22Rv1 (cell line): ENCODE measurements at regions not wholly inside any gene's neighbourhood (a gene's known extent, or its start where the extent isn't known, plus 50 kb on each side); places are given as distances from the start of the nearest gene placed in this dataset.

Experiments
- H3K27ac ChIP-seq: fragments of 450-650 bp; 2 replicates; pipeline ENCODE4 v1.5.1; 2017
- ZFX ChIP-seq: fragments of 450-650 bp; IDR thresholded peaks from 2 replicates; pipeline ENCODE4 v1.6.1; 2017; ENCODE audit warnings: antibody characterized with exemption, borderline replicate concordance
- TF ChIP-seq, protein P1 (sequence below): fragments of 450-650 bp; IDR thresholded peaks from 2 replicates; pipeline ENCODE4 v1.5.1; 2017; ENCODE audit warnings: mild to moderate bottlenecking

DNA sequence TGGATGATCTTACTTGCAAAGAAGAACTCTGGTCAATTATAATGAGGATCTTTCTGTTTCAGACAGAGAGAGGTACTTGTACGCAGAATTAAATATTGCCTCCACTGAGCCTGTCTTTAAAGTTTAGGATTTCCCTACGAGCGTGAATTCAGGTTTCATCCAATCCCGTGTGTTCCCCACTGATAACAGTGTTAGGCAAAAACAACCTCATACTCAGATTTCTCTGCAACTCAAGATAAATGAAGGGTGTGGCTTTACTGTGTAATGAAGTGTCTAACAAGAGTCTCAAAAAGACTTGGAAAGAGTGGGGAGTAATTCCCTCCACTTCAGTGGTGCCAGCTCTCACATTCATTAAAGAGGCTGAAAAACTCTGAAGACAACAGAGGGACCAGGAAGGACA lies 53.2 kb upstream of the ACO1 start:
- no peak overlapping the region for H3K27ac ChIP-seq
- no peak for TF ChIP-seq ZFX
- TF ChIP-seq, protein P1, sequence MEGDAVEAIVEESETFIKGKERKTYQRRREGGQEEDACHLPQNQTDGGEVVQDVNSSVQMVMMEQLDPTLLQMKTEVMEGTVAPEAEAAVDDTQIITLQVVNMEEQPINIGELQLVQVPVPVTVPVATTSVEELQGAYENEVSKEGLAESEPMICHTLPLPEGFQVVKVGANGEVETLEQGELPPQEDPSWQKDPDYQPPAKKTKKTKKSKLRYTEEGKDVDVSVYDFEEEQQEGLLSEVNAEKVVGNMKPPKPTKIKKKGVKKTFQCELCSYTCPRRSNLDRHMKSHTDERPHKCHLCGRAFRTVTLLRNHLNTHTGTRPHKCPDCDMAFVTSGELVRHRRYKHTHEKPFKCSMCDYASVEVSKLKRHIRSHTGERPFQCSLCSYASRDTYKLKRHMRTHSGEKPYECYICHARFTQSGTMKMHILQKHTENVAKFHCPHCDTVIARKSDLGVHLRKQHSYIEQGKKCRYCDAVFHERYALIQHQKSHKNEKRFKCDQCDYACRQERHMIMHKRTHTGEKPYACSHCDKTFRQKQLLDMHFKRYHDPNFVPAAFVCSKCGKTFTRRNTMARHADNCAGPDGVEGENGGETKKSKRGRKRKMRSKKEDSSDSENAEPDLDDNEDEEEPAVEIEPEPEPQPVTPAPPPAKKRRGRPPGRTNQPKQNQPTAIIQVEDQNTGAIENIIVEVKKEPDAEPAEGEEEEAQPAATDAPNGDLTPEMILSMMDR = no peak

GRCh38 chr9:32334112-32334511 lies 50.3 kb upstream of the ACO1 start:
- H3K27ac ChIP-seq = no peak overlapping the region
- no peak for TF ChIP-seq ZFX
- TF ChIP-seq, protein P1 = peak; percentile 18
